ENCODE measurements at regions not wholly inside any gene's neighbourhood (a gene's known extent, or its start where the extent isn't known, plus 50 kb on each side); places are given as distances from the start of the nearest gene placed in this dataset.

GRCh38 chr3:59161048-59161447 lies 111.2 kb upstream of the CFAP20DC start:
- H3K4me1 Mint-ChIP-seq (ENCODE audit: low read depth, unreplicated experiment) = no peaks in the 10 kb centered on the region
- no peak for DNase-seq
- BruUV-seq (replicated peaks) = no TSS peak
- CTCF ChIA-PET = no interaction called here
- no peaks in the 10 kb centered on the region for H3K36me3 Mint-ChIP-seq (ENCODE audit: insufficient read depth, unreplicated experiment)
- no peaks in the 10 kb centered on the region for H3K27me3 Mint-ChIP-seq (ENCODE audit: unreplicated experiment)
- TF ChIP-seq CTCF (IDR thresholded peaks at IDR 0.05; ENCODE audit: unreplicated experiment) = no peak
- no peak overlapping the region for H3K27ac Mint-ChIP-seq (ENCODE audit: unreplicated experiment)
- no peak overlapping the region for H3K4me3 Mint-ChIP-seq (ENCODE audit: low read depth, unreplicated experiment)
- no peaks in the 10 kb centered on the region for H3K9me3 Mint-ChIP-seq (ENCODE audit: low read depth, unreplicated experiment)
- intact Hi-C loops (cut with micrococcal nuclease; ENCODE audit: unreplicated experiment) = no loop called here

- Mint-ChIP-seq H3K4me3 (ENCODE audit: low read depth, unreplicated experiment) (no peak overlapping the region), H3K4me1 (ENCODE audit: low read depth, unreplicated experiment) (no peaks in the 10 kb centered on the region), H3K27ac (ENCODE audit: unreplicated experiment) (no peak overlapping the region), H3K36me3 (ENCODE audit: insufficient read depth, unreplicated experiment) (no peaks in the 10 kb centered on the region), H3K27me3 (ENCODE audit: unreplicated experiment) (no peaks in the 10 kb centered on the region), H3K9me3 (ENCODE audit: low read depth, unreplicated experiment) (no peaks in the 10 kb centered on the region)
- no peak for TF ChIP-seq CTCF (IDR thresholded peaks at IDR 0.05; ENCODE audit: unreplicated experiment)
- no peak for DNase-seq
- no TSS peak for BruUV-seq (replicated peaks)
- CTCF ChIA-PET = no interaction called here
- intact Hi-C loops (cut with micrococcal nuclease; ENCODE audit: unreplicated experiment) = no loop called here
These were observed 110.4 kb upstream of the CFAP20DC start for GRCh38 chr3:59160133-59160746.

- Mint-ChIP-seq H3K27ac (ENCODE audit: unreplicated experiment) (no peak overlapping the region), H3K4me1 (ENCODE audit: low read depth, unreplicated experiment) (no peaks in the 10 kb centered on the region), H3K27me3 (ENCODE audit: unreplicated experiment) (no peaks in the 10 kb centered on the region), H3K4me3 (ENCODE audit: low read depth, unreplicated experiment) (no peak overlapping the region), H3K36me3 (ENCODE audit: insufficient read depth, unreplicated experiment) (no peaks in the 10 kb centered on the region), H3K9me3 (ENCODE audit: low read depth, unreplicated experiment) (no peaks in the 10 kb centered on the region)
- no peak for DNase-seq
- intact Hi-C loops (cut with micrococcal nuclease; ENCODE audit: unreplicated experiment) = no loop called here
- TF ChIP-seq CTCF (IDR thresholded peaks at IDR 0.05; ENCODE audit: unreplicated experiment) = no peak
- no TSS peak for BruUV-seq (replicated peaks)
- CTCF ChIA-PET = no interaction called here
These were observed 103.8 kb upstream of the CFAP20DC start for GRCh38 chr3:59153648-59154047.

GRCh38 chr3:59152943-59153342 lies 103.1 kb upstream of the CFAP20DC start:
- Mint-ChIP-seq H3K4me3 (ENCODE audit: low read depth, unreplicated experiment) (no peak overlapping the region), H3K27ac (ENCODE audit: unreplicated experiment) (no peak overlapping the region), H3K4me1 (ENCODE audit: low read depth, unreplicated experiment) (no peaks in the 10 kb centered on the region), H3K9me3 (ENCODE audit: low read depth, unreplicated experiment) (no peaks in the 10 kb centered on the region), H3K36me3 (ENCODE audit: insufficient read depth, unreplicated experiment) (no peaks in the 10 kb centered on the region), H3K27me3 (ENCODE audit: unreplicated experiment) (no peaks in the 10 kb centered on the region)
- no TSS peak for BruUV-seq (replicated peaks)
- CTCF ChIA-PET = no interaction called here
- intact Hi-C loops (cut with micrococcal nuclease; ENCODE audit: unreplicated experiment) = no loop called here
- no peak for TF ChIP-seq CTCF (IDR thresholded peaks at IDR 0.05; ENCODE audit: unreplicated experiment)
- no peak for DNase-seq

All from Calu3 (cell line).